IMR-90 (cell line): ENCODE measurements at regions not wholly inside any gene's neighbourhood (a gene's known extent, or its start where the extent isn't known, plus 50 kb on each side); places are given as distances from the start of the nearest gene placed in this dataset.

ENCODE experiments used
- ATAC-seq: fragments of 200-7000 bp; cut with Tn5 transposase; 2 replicates; pipeline ENCODE4 v1.9.1; 2020; ENCODE audit warnings: low read depth, mild to moderate bottlenecking, moderate library complexity
- BruUV-seq: library from RNA; stranded (reverse); fragments of 400-500 nt; replicated peaks from 2 replicates; lab custom pipeline; 2021; lab: Mats Ljungman, UMichigan
- CTCF ChIA-PET: fragments of 300-600 bp; formaldehyde crosslinking; extraction: SDS; loops from one replicate; lab custom pipeline; 2021; ENCODE audit warnings: antibody characterized with exemption; lab: Yijun Ruan, JAX
- POLR2A ChIA-PET: fragments of 300-600 bp; sonication (Branson Sonifier 250); formaldehyde crosslinking; loops from one replicate; lab custom pipeline; 2022; ENCODE audit warnings: antibody characterized with exemption; ENCODE audit not compliant: unreplicated experiment; lab: Charles Lee
- DNase-seq: peaks from one replicate; pipeline ENCODE4 v3.0.0; 2013
- H2AFZ ChIP-seq: replicated peaks from 2 replicates; pipeline ENCODE3; 2013; ENCODE audit warnings: low read length, mild to moderate bottlenecking; ENCODE audit not compliant: poor library complexity
- H2AK5ac ChIP-seq: 2 replicates; pipeline ENCODE4 v1.6.1; 2013; ENCODE audit warnings: low read depth, low read length, inconsistent platforms
- H2AK9ac ChIP-seq: replicated peaks from 2 replicates; pipeline ENCODE3; 2013; ENCODE audit warnings: mild to moderate bottlenecking, low read depth, low read length, moderate library complexity; ENCODE audit not compliant: poor library complexity
- H2BK120ac ChIP-seq: 2 replicates; pipeline ENCODE4 v1.6.1; 2013; ENCODE audit warnings: low read depth, low read length, inconsistent platforms
- H2BK15ac ChIP-seq: 3 replicates; pipeline ENCODE4 v1.6.1; 2013; ENCODE audit warnings: low read depth, low read length, inconsistent platforms
- H2BK20ac ChIP-seq: 2 replicates; pipeline ENCODE4 v1.6.1; 2013; ENCODE audit warnings: low read depth, mild to moderate bottlenecking, inconsistent platforms, low read length, moderate library complexity
- H2BK5ac ChIP-seq: 2 replicates; pipeline ENCODE4 v1.6.1; 2013; ENCODE audit warnings: mild to moderate bottlenecking, low read depth, low read length, inconsistent platforms; ENCODE audit not compliant: poor library complexity, severe bottlenecking
- H3K14ac ChIP-seq: replicated peaks from 2 replicates; pipeline ENCODE4 v1.6.1; 2013; ENCODE audit warnings: low read depth, low read length, inconsistent platforms
- H3K18ac ChIP-seq: 2 replicates; pipeline ENCODE4 v1.6.1; 2013; ENCODE audit warnings: low read depth, low read length, control low read depth
- H3K23ac ChIP-seq: 2 replicates; pipeline ENCODE4 v1.6.1; 2013; ENCODE audit warnings: low read depth, low read length, inconsistent platforms
- H3K27ac ChIP-seq: 2 replicates; pipeline ENCODE4 v1.5.1; 2013; ENCODE audit warnings: mild to moderate bottlenecking, control low read depth, low read length; ENCODE audit not compliant: insufficient read depth
- H3K27me3 ChIP-seq: 2 replicates; pipeline ENCODE4 v1.6.1; 2013; ENCODE audit warnings: low read length; ENCODE audit not compliant: control insufficient read depth, insufficient read depth
- H3K36me3 ChIP-seq: 2 replicates; pipeline ENCODE4 v1.6.1; 2013; ENCODE audit warnings: low read length, mixed read lengths; ENCODE audit not compliant: control insufficient read depth, insufficient read depth
- H3K4ac ChIP-seq: 2 replicates; pipeline ENCODE4 v1.6.1; 2013; ENCODE audit warnings: low read depth, low read length, inconsistent platforms
- H3K4me1 ChIP-seq: 2 replicates; pipeline ENCODE4 v1.6.1; 2013; ENCODE audit warnings: low read length, mixed read lengths; ENCODE audit not compliant: control insufficient read depth, insufficient read depth
- H3K4me2 ChIP-seq: 2 replicates; pipeline ENCODE4 v1.6.1; 2013; ENCODE audit warnings: low read depth, mild to moderate bottlenecking, control low read depth, low read length, moderate library complexity
- H3K4me3 ChIP-seq: 2 replicates; pipeline ENCODE4 v1.5.1; 2013; ENCODE audit warnings: low read depth, mild to moderate bottlenecking, control low read depth, low read length, moderate library complexity; ENCODE audit not compliant: insufficient read depth
- H3K56ac ChIP-seq: 2 replicates; pipeline ENCODE4 v1.6.1; 2013; ENCODE audit warnings: low read length, inconsistent platforms; ENCODE audit not compliant: insufficient read depth; ENCODE audit errors: extremely low read depth
- H3K79me1 ChIP-seq, 2 experiments: 2 replicates each; pipeline ENCODE4 v1.6.1; 2013; ENCODE audit warnings: low read length in 2 of 2, inconsistent platforms in 1 of 2, low read depth in 1 of 2
- H3K9ac ChIP-seq: 2 replicates; pipeline ENCODE4 v1.6.1; 2013; ENCODE audit warnings: low read depth, low read length, control low read depth
- H3K9me1 ChIP-seq: 2 replicates; pipeline ENCODE4 v1.6.1; 2013; ENCODE audit warnings: low read length, inconsistent platforms; ENCODE audit not compliant: insufficient read depth
- H3K9me3 ChIP-seq: 2 replicates; pipeline ENCODE4 v1.6.1; 2013; ENCODE audit warnings: low read length; ENCODE audit not compliant: control insufficient read depth, insufficient read depth
- H4K20me1 ChIP-seq: 2 replicates; pipeline ENCODE4 v1.6.1; 2013; ENCODE audit warnings: low read length, inconsistent platforms; ENCODE audit not compliant: insufficient read depth
- H4K5ac ChIP-seq: 2 replicates; pipeline ENCODE4 v1.6.1; 2013; ENCODE audit warnings: mild to moderate bottlenecking, low read depth, low read length, control low read depth
- H4K8ac ChIP-seq, 2 experiments: 2 replicates each; pipeline ENCODE4 v1.6.1; 2013; ENCODE audit warnings: low read depth in 2 of 2, low read length in 2 of 2, control low read depth in 1 of 2, inconsistent platforms in 1 of 2
- H4K91ac ChIP-seq: 2 replicates; pipeline ENCODE4 v1.6.1; 2013; ENCODE audit warnings: low read depth, low read length, inconsistent platforms; ENCODE audit not compliant: insufficient read depth
- BHLHE40 ChIP-seq: fragments of 150-350 bp; IDR thresholded peaks from 2 replicates; pipeline ENCODE4 v1.6.1; 2016; ENCODE audit warnings: mild to moderate bottlenecking, low read depth, low read length
- CHD1 ChIP-seq: IDR thresholded peaks from 2 replicates; pipeline ENCODE4 v1.6.1; 2012; ENCODE audit warnings: low read depth, low read length, improper control_type of control experiment
- CTCF ChIP-seq: conservative IDR thresholded peaks from 2 replicates; pipeline ENCODE4 v1.5.1; 2012; ENCODE audit warnings: mild to moderate bottlenecking, low read depth, low read length, improper control_type of control experiment
- ELK1 ChIP-seq: fragments of 150-350 bp; IDR thresholded peaks from 2 replicates; pipeline ENCODE4 v1.6.1; 2016; ENCODE audit warnings: low read depth, mild to moderate bottlenecking, low read length, moderate library complexity, borderline replicate concordance
- FOS ChIP-seq: fragments of 150-350 bp; IDR thresholded peaks from 2 replicates; pipeline ENCODE4 v1.6.1; 2016; ENCODE audit warnings: low read depth, low read length
- MAFK ChIP-seq: IDR thresholded peaks from 2 replicates; pipeline ENCODE4 v1.6.1; 2012; ENCODE audit warnings: low read depth, low read length, improper control_type of control experiment
- MAZ ChIP-seq: IDR thresholded peaks from 2 replicates; pipeline ENCODE4 v1.6.1; 2012; ENCODE audit warnings: low read depth, mild to moderate bottlenecking, low read length, improper control_type of control experiment, moderate library complexity, borderline replicate concordance
- MXI1 ChIP-seq: IDR thresholded peaks from 2 replicates; pipeline ENCODE4 v1.6.1; 2012; ENCODE audit warnings: low read depth, mild to moderate bottlenecking, low read length, moderate library complexity, borderline replicate concordance
- NFE2L2 ChIP-seq: fragments of 150-350 bp; IDR thresholded peaks from 2 replicates; pipeline ENCODE4 v1.6.1; 2016; ENCODE audit warnings: low read depth, mild to moderate bottlenecking, low read length
- POLR2A ChIP-seq: IDR thresholded peaks from 2 replicates; pipeline ENCODE4 v1.6.1; 2012; ENCODE audit warnings: mild to moderate bottlenecking, low read depth, low read length
- RCOR1 ChIP-seq: IDR thresholded peaks from 2 replicates; pipeline ENCODE4 v1.6.1; 2012; ENCODE audit warnings: mild to moderate bottlenecking, low read length, improper control_type of control experiment; ENCODE audit not compliant: insufficient replicate concordance
- RFX5 ChIP-seq: IDR thresholded peaks from 2 replicates; pipeline ENCODE4 v1.8.0; 2012; ENCODE audit warnings: low read depth, mild to moderate bottlenecking, low read length, moderate library complexity
- SMC3 ChIP-seq: fragments of 150-350 bp; IDR thresholded peaks from 2 replicates; pipeline ENCODE4 v1.6.1; 2016; ENCODE audit warnings: low read depth, mild to moderate bottlenecking, antibody characterized with exemption, low read length, moderate library complexity
- WGBS, 2 experiments: methylation state at CpG; one replicate each; pipeline versions ENCODE4 v1.1.5 to v1.1.7; 2013; ENCODE audit warnings: missing lambda C conversion rate in 2 of 2; ENCODE audit not compliant: insufficient read length in 1 of 2; ENCODE audit errors: extremely low coverage in 2 of 2; 5-methylcytosine and 5-hydroxymethylcytosine counted together
- dilution Hi-C: fragments of 300-500 bp; cut with HindIII; formaldehyde crosslinking; loops from one replicate; pipeline ENCODE4 v1.14.3; 2018; ENCODE audit warnings: low sequenced_read_pairs; ENCODE audit not compliant: unreplicated experiment
- in situ Hi-C: fragments of 300-500 bp; cut with MboI; formaldehyde crosslinking; loops from 3 replicates; pipeline ENCODE4 v1.14.3; 2019; ENCODE audit warnings: low sequenced_read_pairs, inconsistent platforms, mixed read lengths
- intact Hi-C: fragments of 100-400 bp; cut with micrococcal nuclease; formaldehyde crosslinking; loops from 2 replicates; pipeline ENCODE4 v1.10.0; 2022

- TF ChIP-seq RFX5 (no peak), FOS (no peak), MAFK (no peak), BHLHE40 (no peak), SMC3 (no peak), MXI1 (no peak), RCOR1 (no peak), CHD1 (no peak), NFE2L2 (no peak), ELK1 (no peak), MAZ (no peak), CTCF (no peak), POLR2A (no peak)
- Histone ChIP-seq H3K18ac (peak overlapping the region; percentile 56; the same call in 1 of the 2 replicates), H3K4ac (no peak overlapping the region), H3K4me3 (no peak overlapping the region), H4K5ac (peak overlapping the region; percentile 64; the same call in 1 of the 2 replicates), H2BK120ac (no peak overlapping the region), H3K27ac (no peak overlapping the region), H3K36me3 (no peaks in the 10 kb centered on the region), H2BK15ac (no peak overlapping the region), H3K4me2 (no peak overlapping the region), H3K4me1 (0 out of 2 replicates have a peak, but pooled peaks cover 3% of the 10 kb centered on the region), H4K91ac (no peak overlapping the region), H3K27me3 (no peaks in the 10 kb centered on the region), H3K9ac (no peak overlapping the region), H2AFZ (no peak overlapping the region), H4K8ac (no peak overlapping the region), H2BK20ac (peak overlapping the region; percentile 41; the same call in 1 of the 2 replicates), H3K79me1 (no peaks in the 10 kb centered on the region), H3K56ac (no peak overlapping the region), H4K20me1 (no peaks in the 10 kb centered on the region), H2AK9ac (no peak overlapping the region), H3K23ac (no peak overlapping the region), H3K14ac (no peak overlapping the region), H3K9me3 (peaks cover 2% of the 10 kb centered on the region; the same call in 1 of the 2 replicates), H2BK5ac (no peak overlapping the region), H3K9me1 (no peaks in the 10 kb centered on the region; the same call in 1 of the 2 replicates), H2AK5ac (peak overlapping the region; percentile 0; the same call in 1 of the 2 replicates)
- ChIA-PET CTCF (no interaction called here), POLR2A (no interaction called here)
- dilution Hi-C loops (no loop called here), intact Hi-C loops (no loop called here), in situ Hi-C loops (no loop called here)
- BruUV-seq: no TSS peak
- no CpG with 5 or more reads among the region's 16 CpGs for WGBS, 2 experiments
- ATAC-seq: no peak
- DNase-seq: no peak
Observed at GRCh38 chr6:22447249-22448196, 121.8 kb upstream of the HDGFL1 start.
